Breast epithelium (tissue), 4 donors: ENCODE measurements at regions not wholly inside any gene's neighbourhood (a gene's known extent, or its start where the extent isn't known, plus 50 kb on each side); places are given as distances from the start of the nearest gene placed in this dataset.

Experiments
- DNase-seq, 2 donors: peaks; one replicate each; pipeline ENCODE4 v3.0.0-alpha.2; 2019; ENCODE audit warnings: low spot score in 2 of 2
- H3K27ac ChIP-seq, 2 donors: fragments of 200-600 bp; sonication (generic) in 1 of 2; one replicate each; pipeline ENCODE4 v1.5.1; 2016 to 2019; ENCODE audit warnings: mild to moderate bottlenecking in 1 of 2
- H3K27me3 ChIP-seq, 2 donors: fragments of 200-600 bp; sonication (generic) in 1 of 2; one replicate each; pipeline versions ENCODE4 v1.5.1 to v1.6.0; 2017 to 2019; ENCODE audit warnings: control low read depth in 1 of 2, mild to moderate bottlenecking in 1 of 2
- H3K36me3 ChIP-seq: fragments of 200-600 bp; one replicate; pipeline ENCODE4 v1.5.1; 2019
- H3K4me1 ChIP-seq, 2 donors: fragments of 200-600 bp; sonication (generic); one replicate each; pipeline ENCODE4 v1.5.1; 2016 to 2019; ENCODE audit warnings: control low read depth in 1 of 2
- H3K4me3 ChIP-seq, 3 donors: fragments of 200-600 bp; sonication (generic); 1 replicate in 2 of 3; 2 replicates in 1 of 3; pipeline ENCODE4 v1.5.1; 2016 to 2019; ENCODE audit warnings: mild to moderate bottlenecking in 3 of 3, moderate library complexity in 2 of 3
- H3K9me3 ChIP-seq, 2 donors: fragments of 200-600 bp; sonication (generic) in 1 of 2; one replicate each; pipeline ENCODE4 v1.5.1; 2016 to 2019; ENCODE audit warnings: control low read depth in 1 of 2
- CTCF ChIP-seq, 3 donors: fragments of 450-650 bp; IDR thresholded peaks; one replicate each; pipeline ENCODE4 v1.5.1; 2016 to 2017; ENCODE audit warnings: antibody characterized with exemption in 3 of 3, mild to moderate bottlenecking in 3 of 3, moderate library complexity in 3 of 3
- POLR2A ChIP-seq: fragments of 450-650 bp; IDR thresholded peaks from one replicate; pipeline ENCODE4 v1.6.1; 2016; ENCODE audit warnings: antibody characterized with exemption, mild to moderate bottlenecking, moderate library complexity
- POLR2AphosphoS5 ChIP-seq, 3 donors: sonication (generic); formaldehyde crosslinking; IDR thresholded peaks; one replicate each; pipeline ENCODE4 v1.6.1; 2017; ENCODE audit warnings: antibody characterized with exemption in 3 of 3
- intact Hi-C: fragments of 100-400 bp; cut with DNase I; formaldehyde crosslinking; loops from one replicate; pipeline ENCODE4 v1.15.1; 2023; ENCODE audit warnings: low total_unique reads

GRCh38 chr1:244968881-244969280, 104.5 kb upstream of the HNRNPU start:
- peak overlapping the region; percentile 75 to 80 (median 75) for H3K4me3 ChIP-seq
- H3K36me3 ChIP-seq, result no peaks in the 10 kb centered on the region
- H3K9me3 ChIP-seq, result no peaks in the 10 kb centered on the region
- H3K27ac ChIP-seq, result peak overlapping the region; percentile 99 to 100
- DNase-seq, result no peak
- H3K4me1 ChIP-seq, result no peaks in the 10 kb centered on the region
- intact Hi-C loops, result loop anchor here (5.0 kb wide), 1 partner anchor 107 kb away; the partner anchor contains the start of gene HNRNPU
- H3K27me3 ChIP-seq, result no peaks in the 10 kb centered on the region
- TF ChIP-seq CTCF (IDR thresholded peaks at IDR 0.05), result no peak
- TF ChIP-seq POLR2AphosphoS5 (IDR thresholded peaks at IDR 0.05), result no peak
- TF ChIP-seq POLR2A, result no peak

- TF ChIP-seq POLR2AphosphoS5 (IDR thresholded peaks at IDR 0.05), result no peak
- Histone ChIP-seq H3K4me1 (no peaks in the 10 kb centered on the region), H3K27ac (peak overlapping the region; percentile 99 to 100), H3K4me3 (peak overlapping the region in 1 of 3 donors; percentile 75), H3K27me3 (no peaks in the 10 kb centered on the region), H3K9me3 (no peaks in the 10 kb centered on the region), H3K36me3 (no peaks in the 10 kb centered on the region)
- intact Hi-C loops, result loop anchor here (5.0 kb wide), 1 partner anchor 106 kb away; the partner anchor contains the start of gene HNRNPU
- DNase-seq, result no peak
Observed at GRCh38 chr1:244968471-244968871, 104.1 kb upstream of the HNRNPU start.

- Histone ChIP-seq H3K4me1 (no peaks in the 10 kb centered on the region), H3K27me3 (no peaks in the 10 kb centered on the region), H3K9me3 (no peaks in the 10 kb centered on the region), H3K4me3 (no peak overlapping the region), H3K27ac (no peak overlapping the region), H3K36me3 (no peaks in the 10 kb centered on the region)
- TF ChIP-seq POLR2AphosphoS5 (IDR thresholded peaks at IDR 0.05) (no peak), CTCF (IDR thresholded peaks at IDR 0.05) (no peak), POLR2A (no peak)
- no peak for DNase-seq
- intact Hi-C loops, result loop anchor here (5.0 kb wide), 1 partner anchor 105 kb away; the partner anchor contains the start of gene HNRNPU
Observed at GRCh38 chr1:244967159-244967558, 102.8 kb upstream of the HNRNPU start.

- intact Hi-C loops, result loop anchor here (5.0 kb wide), 1 partner anchor 103 kb away; the partner anchor contains the start of gene HNRNPU
- TF ChIP-seq POLR2AphosphoS5 (IDR thresholded peaks at IDR 0.05) (no peak), POLR2A (no peak), CTCF (IDR thresholded peaks at IDR 0.05) (no peak)
- no peak overlapping the region for H3K27ac ChIP-seq
- no peak overlapping the region for H3K4me3 ChIP-seq
- H3K27me3 ChIP-seq, result no peaks in the 10 kb centered on the region
- H3K36me3 ChIP-seq, result no peaks in the 10 kb centered on the region
- DNase-seq, result no peak
- no peaks in the 10 kb centered on the region for H3K9me3 ChIP-seq
- no peaks in the 10 kb centered on the region for H3K4me1 ChIP-seq
Observed at GRCh38 chr1:244965185-244966030, 101.1 kb upstream of the HNRNPU start.

- Histone ChIP-seq H3K9me3 (no peaks in the 10 kb centered on the region), H3K4me1 (no peaks in the 10 kb centered on the region), H3K4me3 (peak overlapping the region in 1 of 3 donors; percentile 29), H3K27ac (peak overlapping the region; percentile 41 to 60), H3K36me3 (no peaks in the 10 kb centered on the region), H3K27me3 (no peaks in the 10 kb centered on the region)
- no peak for DNase-seq
- intact Hi-C loops, result no loop called here
- TF ChIP-seq POLR2A, result no peak
- TF ChIP-seq CTCF (IDR thresholded peaks at IDR 0.05), result no peak
- no peak for TF ChIP-seq POLR2AphosphoS5 (IDR thresholded peaks at IDR 0.05)
Observed at GRCh38 chr1:244964112-244964971, 100.0 kb upstream of the HNRNPU start.
